HG02588 (cell line): ENCODE measurements at regions not wholly inside any gene's neighbourhood (a gene's known extent, or its start where the extent isn't known, plus 50 kb on each side); places are given as distances from the start of the nearest gene placed in this dataset.

ENCODE experiments used
- ATAC-seq: cut with Tn5 transposase; IDR thresholded peaks from one replicate; pipeline ENCODE4 v1.9.1; 2021; ENCODE audit warnings: mild to moderate bottlenecking, moderate library complexity; ENCODE audit not compliant: unreplicated experiment

- ATAC-seq, result no peak
These were observed 146.2 kb downstream of the CRYBB2 start for GRCh38 chr22:25365491-25366261.

- no peak for ATAC-seq
These were observed 147.0 kb downstream of the CRYBB2 start for GRCh38 chr22:25366408-25366807.

- ATAC-seq, result no peak
These were observed 147.5 kb downstream of the CRYBB2 start for GRCh38 chr22:25366876-25367466.

- ATAC-seq, result no peak
These were observed 148.3 kb downstream of the CRYBB2 start for GRCh38 chr22:25367756-25368155.

- ATAC-seq, result no peak
These were observed 148.8 kb downstream of the CRYBB2 start for GRCh38 chr22:25368271-25368670.

- ATAC-seq, result no peak
These were observed 149.6 kb downstream of the CRYBB2 start for GRCh38 chr22:25369041-25369440.

- no peak for ATAC-seq
These were observed 150.9 kb downstream of the CRYBB2 start for GRCh38 chr22:25370322-25370721.

- ATAC-seq, result no peak
These were observed 152.7 kb downstream of the CRYBB2 start for GRCh38 chr22:25372000-25372595.

- ATAC-seq, result no peak
These were observed 154.5 kb downstream of the CRYBB2 start for GRCh38 chr22:25373961-25374360.

- no peak for ATAC-seq
These were observed 155.4 kb downstream of the CRYBB2 start for GRCh38 chr22:25374869-25375268.

- no peak for ATAC-seq
These were observed 156.2 kb downstream of the CRYBB2 start for GRCh38 chr22:25375683-25376082.

GRCh38 chr22:25377699-25378098 lies 158.3 kb downstream of the CRYBB2 start:
- ATAC-seq, result no peak

GRCh38 chr22:25380122-25380747 lies 160.8 kb downstream of the CRYBB2 start:
- no peak for ATAC-seq

GRCh38 chr22:25382762-25383161 lies 163.3 kb downstream of the CRYBB2 start:
- ATAC-seq, result no peak

GRCh38 chr22:25383278-25383820 lies 163.9 kb downstream of the CRYBB2 start:
- no peak for ATAC-seq

- no peak for ATAC-seq
These were observed 164.5 kb downstream of the CRYBB2 start for GRCh38 chr22:25383892-25384291.

GRCh38 chr22:25386538-25386884 lies 167.1 kb downstream of the CRYBB2 start:
- no peak for ATAC-seq

GRCh38 chr22:25388415-25388814 lies 169.0 kb downstream of the CRYBB2 start:
- no peak for ATAC-seq

- no peak for ATAC-seq
These were observed 169.6 kb downstream of the CRYBB2 start for GRCh38 chr22:25388866-25389540.

- ATAC-seq, result no peak
These were observed 170.1 kb downstream of the CRYBB2 start for GRCh38 chr22:25389541-25389919.
